Fibroblast of lung (primary cell): ENCODE measurements at regions not wholly inside any gene's neighbourhood (a gene's known extent, or its start where the extent isn't known, plus 50 kb on each side); places are given as distances from the start of the nearest gene placed in this dataset.

Experiments
- EZH2 ChIP-seq: IDR thresholded peaks from 2 replicates; pipeline ENCODE4 v1.5.1; 2012; ENCODE audit warnings: low read length, control low read depth, mild to moderate bottlenecking; ENCODE audit errors: missing control alignments
- TF ChIP-seq, protein P1 (sequence below), 2 donors: IDR thresholded peaks in 1 of 2; conservative IDR thresholded peaks in 1 of 2; 1 replicate in 1 of 2; 2 replicates in 1 of 2; pipeline ENCODE4 v1.5.1; 2011 to 2012; ENCODE audit warnings: low read length in 2 of 2, control low read depth in 1 of 2, inconsistent platforms in 1 of 2, low read depth in 1 of 2, mild to moderate bottlenecking in 1 of 2

GRCh38 chr12:98437166-98437565 lies 78.2 kb upstream of the TMPO start:
- TF ChIP-seq, protein P1, sequence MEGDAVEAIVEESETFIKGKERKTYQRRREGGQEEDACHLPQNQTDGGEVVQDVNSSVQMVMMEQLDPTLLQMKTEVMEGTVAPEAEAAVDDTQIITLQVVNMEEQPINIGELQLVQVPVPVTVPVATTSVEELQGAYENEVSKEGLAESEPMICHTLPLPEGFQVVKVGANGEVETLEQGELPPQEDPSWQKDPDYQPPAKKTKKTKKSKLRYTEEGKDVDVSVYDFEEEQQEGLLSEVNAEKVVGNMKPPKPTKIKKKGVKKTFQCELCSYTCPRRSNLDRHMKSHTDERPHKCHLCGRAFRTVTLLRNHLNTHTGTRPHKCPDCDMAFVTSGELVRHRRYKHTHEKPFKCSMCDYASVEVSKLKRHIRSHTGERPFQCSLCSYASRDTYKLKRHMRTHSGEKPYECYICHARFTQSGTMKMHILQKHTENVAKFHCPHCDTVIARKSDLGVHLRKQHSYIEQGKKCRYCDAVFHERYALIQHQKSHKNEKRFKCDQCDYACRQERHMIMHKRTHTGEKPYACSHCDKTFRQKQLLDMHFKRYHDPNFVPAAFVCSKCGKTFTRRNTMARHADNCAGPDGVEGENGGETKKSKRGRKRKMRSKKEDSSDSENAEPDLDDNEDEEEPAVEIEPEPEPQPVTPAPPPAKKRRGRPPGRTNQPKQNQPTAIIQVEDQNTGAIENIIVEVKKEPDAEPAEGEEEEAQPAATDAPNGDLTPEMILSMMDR (conservative IDR thresholded peaks at IDR 0.05 in 1 of 2, IDR thresholded peaks at IDR 0.05 in 1 of 2; ENCODE audit: low read depth in 1 of 2, low read length in 2 of 2): no peak
- no peak for TF ChIP-seq EZH2
